Activated T-helper 17 cell treated with anti-CD3 and anti-CD28 coated beads, Interleukin-2, amount 50 U/mL, for 72 hours (primary cell): ENCODE measurements at regions not wholly inside any gene's neighbourhood (a gene's known extent, or its start where the extent isn't known, plus 50 kb on each side); places are given as distances from the start of the nearest gene placed in this dataset.

Experiments
- ATAC-seq: fragments of 150-1000 bp; cut with Tn5 transposase; replicated peaks from 2 replicates; pipeline ENCODE4 v1.10.0; 2021; ENCODE audit warnings: mild to moderate bottlenecking, moderate library complexity
- H3K27ac Mint-ChIP-seq: one replicate; pipeline ENCODE4 v1.8.0; 2022; ENCODE audit warnings: mixed read lengths
- H3K27me3 Mint-ChIP-seq: one replicate; pipeline ENCODE4 v1.8.0; 2022; ENCODE audit warnings: mixed read lengths
- H3K36me3 Mint-ChIP-seq: one replicate; pipeline ENCODE4 v1.8.0; 2022; ENCODE audit warnings: low read depth, mild to moderate bottlenecking, mixed read lengths
- H3K4me1 Mint-ChIP-seq: one replicate; pipeline ENCODE4 v1.8.0; 2022; ENCODE audit warnings: mixed read lengths
- H3K4me3 Mint-ChIP-seq: one replicate; pipeline ENCODE4 v1.8.0; 2022; ENCODE audit warnings: mild to moderate bottlenecking, mixed read lengths
- H3K9me3 Mint-ChIP-seq: one replicate; pipeline ENCODE4 v1.8.0; 2022; ENCODE audit warnings: mixed read lengths

- Mint-ChIP-seq H3K27ac (no peak overlapping the region), H3K9me3 (no peaks in the 10 kb centered on the region), H3K27me3 (peaks cover 3% of the 10 kb centered on the region), H3K36me3 (no peaks in the 10 kb centered on the region), H3K4me1 (no peaks in the 10 kb centered on the region), H3K4me3 (no peak overlapping the region)
- no peak for ATAC-seq
Observed at GRCh38 chr4:100289946-100290345, 99.7 kb upstream of the DDIT4L start.

GRCh38 chr4:100289530-100289888, 99.2 kb upstream of the DDIT4L start:
- no peaks in the 10 kb centered on the region for H3K4me1 Mint-ChIP-seq
- no peaks in the 10 kb centered on the region for H3K36me3 Mint-ChIP-seq
- H3K27me3 Mint-ChIP-seq, result peaks cover 3% of the 10 kb centered on the region
- H3K4me3 Mint-ChIP-seq, result no peak overlapping the region
- no peak overlapping the region for H3K27ac Mint-ChIP-seq
- no peak for ATAC-seq
- no peaks in the 10 kb centered on the region for H3K9me3 Mint-ChIP-seq

- no peak for ATAC-seq
- H3K27ac Mint-ChIP-seq, result no peak overlapping the region
- no peaks in the 10 kb centered on the region for H3K9me3 Mint-ChIP-seq
- no peaks in the 10 kb centered on the region for H3K4me1 Mint-ChIP-seq
- no peaks in the 10 kb centered on the region for H3K36me3 Mint-ChIP-seq
- H3K27me3 Mint-ChIP-seq, result peaks cover 3% of the 10 kb centered on the region
- H3K4me3 Mint-ChIP-seq, result no peak overlapping the region
Observed at GRCh38 chr4:100288811-100289529, 98.7 kb upstream of the DDIT4L start.

GRCh38 chr4:100288161-100288560, 97.9 kb upstream of the DDIT4L start:
- Mint-ChIP-seq H3K36me3 (no peaks in the 10 kb centered on the region), H3K4me3 (no peak overlapping the region), H3K27ac (no peak overlapping the region), H3K27me3 (peaks cover 3% of the 10 kb centered on the region), H3K9me3 (no peaks in the 10 kb centered on the region), H3K4me1 (no peaks in the 10 kb centered on the region)
- ATAC-seq, result no peak

GRCh38 chr4:100287534-100287933, 97.3 kb upstream of the DDIT4L start:
- Mint-ChIP-seq H3K9me3 (no peaks in the 10 kb centered on the region), H3K27me3 (peaks cover 3% of the 10 kb centered on the region), H3K4me3 (no peak overlapping the region), H3K4me1 (no peaks in the 10 kb centered on the region), H3K27ac (no peak overlapping the region), H3K36me3 (no peaks in the 10 kb centered on the region)
- no peak for ATAC-seq

GRCh38 chr4:100286636-100287035, 96.4 kb upstream of the DDIT4L start:
- Mint-ChIP-seq H3K4me3 (no peak overlapping the region), H3K4me1 (no peaks in the 10 kb centered on the region), H3K27me3 (peaks cover 4% of the 10 kb centered on the region), H3K27ac (no peak overlapping the region), H3K9me3 (no peaks in the 10 kb centered on the region), H3K36me3 (no peaks in the 10 kb centered on the region)
- no peak for ATAC-seq

- ATAC-seq, result no peak
- H3K4me1 Mint-ChIP-seq, result no peaks in the 10 kb centered on the region
- no peak overlapping the region for H3K27ac Mint-ChIP-seq
- peaks cover 6% of the 10 kb centered on the region for H3K27me3 Mint-ChIP-seq
- H3K36me3 Mint-ChIP-seq, result no peaks in the 10 kb centered on the region
- H3K4me3 Mint-ChIP-seq, result no peak overlapping the region
- no peaks in the 10 kb centered on the region for H3K9me3 Mint-ChIP-seq
Observed at GRCh38 chr4:100285121-100285520, 94.9 kb upstream of the DDIT4L start.

- no peak overlapping the region for H3K27ac Mint-ChIP-seq
- H3K4me3 Mint-ChIP-seq, result no peak overlapping the region
- no peaks in the 10 kb centered on the region for H3K4me1 Mint-ChIP-seq
- H3K9me3 Mint-ChIP-seq, result no peaks in the 10 kb centered on the region
- H3K27me3 Mint-ChIP-seq, result peaks cover 6% of the 10 kb centered on the region
- no peaks in the 10 kb centered on the region for H3K36me3 Mint-ChIP-seq
- no peak for ATAC-seq
Observed at GRCh38 chr4:100284129-100284880, 94.0 kb upstream of the DDIT4L start.

- H3K4me1 Mint-ChIP-seq, result no peaks in the 10 kb centered on the region
- H3K27me3 Mint-ChIP-seq, result peaks cover 3% of the 10 kb centered on the region
- no peaks in the 10 kb centered on the region for H3K36me3 Mint-ChIP-seq
- no peaks in the 10 kb centered on the region for H3K9me3 Mint-ChIP-seq
- no peak overlapping the region for H3K27ac Mint-ChIP-seq
- ATAC-seq, result no peak
- no peak overlapping the region for H3K4me3 Mint-ChIP-seq
Observed at GRCh38 chr4:100280807-100281206, 90.5 kb upstream of the DDIT4L start.

- H3K4me1 Mint-ChIP-seq, result no peaks in the 10 kb centered on the region
- H3K27ac Mint-ChIP-seq, result no peak overlapping the region
- H3K9me3 Mint-ChIP-seq, result no peaks in the 10 kb centered on the region
- H3K27me3 Mint-ChIP-seq, result peaks cover 3% of the 10 kb centered on the region
- H3K36me3 Mint-ChIP-seq, result no peaks in the 10 kb centered on the region
- no peak overlapping the region for H3K4me3 Mint-ChIP-seq
- ATAC-seq, result no peak
Observed at GRCh38 chr4:100278567-100278966, 88.3 kb upstream of the DDIT4L start.

- H3K9me3 Mint-ChIP-seq, result peaks cover 4% of the 10 kb centered on the region
- no peak overlapping the region for H3K4me3 Mint-ChIP-seq
- no peak overlapping the region for H3K27ac Mint-ChIP-seq
- H3K4me1 Mint-ChIP-seq, result no peaks in the 10 kb centered on the region
- no peak for ATAC-seq
- peaks cover 16% of the 10 kb centered on the region for H3K27me3 Mint-ChIP-seq
- H3K36me3 Mint-ChIP-seq, result no peaks in the 10 kb centered on the region
Observed at GRCh38 chr4:100269446-100269845, 79.2 kb upstream of the DDIT4L start.

GRCh38 chr4:100268789-100269188, 78.5 kb upstream of the DDIT4L start:
- Mint-ChIP-seq H3K9me3 (peaks cover 7% of the 10 kb centered on the region), H3K4me1 (no peaks in the 10 kb centered on the region), H3K27me3 (peaks cover 16% of the 10 kb centered on the region), H3K36me3 (no peaks in the 10 kb centered on the region), H3K27ac (no peak overlapping the region), H3K4me3 (no peak overlapping the region)
- no peak for ATAC-seq

GRCh38 chr4:100261346-100261745, 71.1 kb upstream of the DDIT4L start:
- peaks cover 19% of the 10 kb centered on the region for H3K27me3 Mint-ChIP-seq
- no peaks in the 10 kb centered on the region for H3K36me3 Mint-ChIP-seq
- H3K4me3 Mint-ChIP-seq, result no peak overlapping the region
- H3K27ac Mint-ChIP-seq, result no peak overlapping the region
- peaks cover 9% of the 10 kb centered on the region for H3K9me3 Mint-ChIP-seq
- no peak for ATAC-seq
- no peaks in the 10 kb centered on the region for H3K4me1 Mint-ChIP-seq

GRCh38 chr4:100258675-100259074, 68.4 kb upstream of the DDIT4L start:
- Mint-ChIP-seq H3K4me1 (no peaks in the 10 kb centered on the region), H3K27me3 (peaks cover 10% of the 10 kb centered on the region), H3K4me3 (no peak overlapping the region), H3K27ac (no peak overlapping the region), H3K36me3 (no peaks in the 10 kb centered on the region), H3K9me3 (peaks cover under 1% of the 10 kb centered on the region)
- ATAC-seq, result no peak

GRCh38 chr4:100257567-100257966, 67.3 kb upstream of the DDIT4L start:
- Mint-ChIP-seq H3K27me3 (peaks cover 10% of the 10 kb centered on the region), H3K4me3 (no peak overlapping the region), H3K36me3 (no peaks in the 10 kb centered on the region), H3K4me1 (no peaks in the 10 kb centered on the region), H3K9me3 (no peaks in the 10 kb centered on the region), H3K27ac (no peak overlapping the region)
- peak; percentile 86 for ATAC-seq
